ENCODE measurements at regions not wholly inside any gene's neighbourhood (a gene's known extent, or its start where the extent isn't known, plus 50 kb on each side); places are given as distances from the start of the nearest gene placed in this dataset.
"Not testable (repeated sequence)": the region's sequence is repeated elsewhere in the genome, so short reads cannot be mapped to it uniquely, and the experiment has no call there.

DNA sequence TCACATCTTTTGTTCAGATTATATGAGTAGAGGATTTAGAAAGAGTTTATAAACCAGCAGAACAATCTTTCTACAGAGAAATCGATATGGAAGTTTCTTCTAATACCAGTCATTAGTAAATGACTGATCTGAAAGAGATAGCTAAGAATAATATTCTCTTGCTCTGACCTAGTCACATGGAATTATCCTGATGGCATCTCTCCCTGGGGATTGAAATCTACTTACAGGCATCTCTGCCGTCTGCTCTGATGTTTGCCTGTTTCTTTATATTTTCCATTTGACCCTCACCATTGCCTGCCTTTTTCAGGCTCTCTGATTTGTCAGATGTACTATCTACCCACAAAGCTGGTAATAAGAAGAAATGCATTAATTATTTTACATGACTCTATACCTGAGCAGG is 1157.3 kb downstream of the PCDH7 start:
- DNase-seq: no peak

DNA sequence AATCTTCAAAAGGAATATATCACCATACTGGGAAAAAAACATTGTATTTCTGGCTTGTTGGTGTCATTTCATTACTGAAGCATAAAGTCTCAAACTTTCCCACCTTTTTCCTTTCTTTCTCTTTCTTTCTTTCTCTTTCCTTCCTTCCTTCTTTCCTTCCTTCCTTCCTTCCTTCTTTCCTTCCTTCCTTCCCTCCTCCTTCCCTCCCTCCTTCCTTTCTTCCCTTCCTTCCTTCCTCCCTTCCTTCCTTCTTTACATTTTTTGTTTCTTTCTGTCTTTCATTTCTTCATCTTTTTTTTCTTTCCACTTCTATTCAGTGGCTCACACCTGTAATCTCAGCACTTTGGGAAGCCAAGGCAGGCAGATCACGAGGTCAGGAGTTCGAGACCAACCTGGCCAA is 1160.7 kb downstream of the PCDH7 start:
- not testable (repeated sequence) for DNase-seq

DNA sequence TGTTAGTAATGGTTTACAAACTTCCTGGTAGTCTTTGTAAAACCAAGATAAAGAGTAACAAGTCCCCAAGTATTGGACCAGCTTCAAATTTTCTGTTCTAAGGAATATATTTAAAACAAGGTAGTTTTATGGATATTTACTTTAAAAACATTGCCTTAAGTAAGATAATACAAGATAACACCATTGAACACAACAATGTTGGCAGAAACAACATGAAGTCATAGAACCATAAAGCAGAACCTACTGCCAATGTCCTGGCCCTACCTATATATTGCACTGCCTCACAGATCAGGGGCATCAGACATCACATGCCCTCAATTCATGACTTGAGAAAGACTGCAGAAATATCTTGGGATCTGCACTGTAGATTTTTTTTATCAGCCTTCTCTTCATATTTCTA is 1176.2 kb downstream of the PCDH7 start:
- no peak for DNase-seq

DNA sequence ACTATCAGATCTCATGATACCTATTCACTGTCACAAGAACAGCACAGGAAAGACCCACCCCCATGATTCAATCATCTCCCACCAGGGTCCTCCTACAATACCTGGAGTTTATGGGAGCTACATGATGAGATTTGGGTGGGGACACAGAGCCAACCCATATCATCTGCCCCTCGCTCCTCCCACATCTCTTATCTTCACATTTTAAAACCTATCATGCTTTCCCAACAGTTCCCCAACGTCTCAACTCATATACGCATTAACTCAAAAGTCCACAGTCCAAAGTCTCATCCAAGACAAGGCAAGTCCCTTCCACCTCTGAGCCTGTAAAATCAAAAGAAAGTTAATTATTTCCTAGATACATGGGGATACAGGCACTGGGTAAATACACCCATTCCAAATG is 1185.2 kb downstream of the PCDH7 start:
- no peak for DNase-seq

DNA sequence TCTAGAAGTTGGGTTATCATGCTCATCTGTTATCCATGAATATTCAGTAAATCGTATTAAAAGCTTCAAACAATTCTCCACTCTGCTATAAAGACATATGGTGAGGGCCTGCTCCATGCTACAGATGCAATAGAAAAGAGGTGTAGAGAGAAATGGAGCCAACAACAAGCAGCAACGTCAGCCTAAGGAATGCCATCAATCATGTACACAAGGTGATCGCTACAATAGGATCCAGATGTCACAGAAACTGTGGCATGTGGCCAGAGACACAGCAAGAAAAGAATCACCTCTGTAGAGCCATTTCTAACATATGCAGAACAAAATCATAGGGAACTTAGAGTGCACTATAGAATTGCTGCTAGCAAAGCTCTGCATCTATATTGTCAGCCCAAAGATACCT is 1188.1 kb downstream of the PCDH7 start:
- DNase-seq: no peak

DNA sequence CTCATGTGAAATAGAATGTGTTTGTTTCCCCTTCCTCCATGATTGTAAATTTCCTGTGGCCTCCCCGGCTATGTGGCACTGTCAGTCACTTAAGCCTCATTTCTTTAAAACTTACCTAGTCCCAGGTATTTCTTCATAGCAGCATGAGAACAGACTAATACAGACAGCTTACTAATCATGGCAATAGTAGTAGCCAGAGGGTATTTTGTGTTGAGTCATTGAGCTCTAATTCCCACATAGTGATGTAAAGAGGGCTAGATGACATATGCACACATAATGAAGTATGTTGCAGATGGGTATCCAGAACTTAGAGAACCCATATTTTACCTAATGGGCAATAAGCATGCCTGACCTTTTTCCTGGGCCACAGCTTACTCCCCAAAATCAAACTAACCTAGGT is 1197.2 kb downstream of the PCDH7 start:
- no peak for DNase-seq

DNA sequence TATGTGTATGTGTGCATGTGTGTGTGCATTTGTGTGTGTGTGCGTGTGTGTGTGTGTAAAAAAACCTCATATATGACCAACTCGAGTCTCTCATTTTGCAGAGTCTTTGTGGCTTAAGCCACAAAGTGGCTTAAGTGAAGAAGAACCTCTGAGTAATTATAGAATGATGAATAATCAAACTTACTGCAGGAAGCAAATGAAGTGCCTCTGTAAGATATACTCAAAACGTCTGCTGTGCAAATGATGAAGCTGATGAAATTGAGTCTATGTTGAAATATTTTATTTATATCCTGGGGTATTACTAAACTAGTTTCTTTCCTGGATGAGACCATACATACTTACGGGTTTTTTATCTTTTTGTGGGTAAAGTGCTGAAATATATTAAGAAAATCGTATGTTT is 1198.7 kb downstream of the PCDH7 start:
- DNase-seq: no peak

DNA sequence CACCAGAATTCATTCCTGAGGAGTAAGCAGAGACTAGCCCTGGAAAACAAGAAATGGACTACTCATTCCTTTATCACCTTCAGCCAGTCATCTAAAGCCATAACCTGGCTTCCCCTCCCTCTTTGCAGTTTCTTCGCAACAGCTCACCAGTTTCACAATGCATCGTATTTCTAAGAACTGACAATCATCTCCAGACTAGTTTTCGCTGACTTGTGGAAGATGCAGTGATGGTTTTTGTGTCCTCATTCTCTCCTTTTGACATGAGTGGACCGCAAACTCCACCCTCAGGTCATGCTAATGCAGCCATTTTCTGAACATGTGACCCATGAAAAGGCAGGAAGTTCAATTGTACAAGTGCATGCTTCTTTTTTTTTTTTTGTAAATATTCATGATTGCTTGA is 1203.5 kb downstream of the PCDH7 start:
- no peak for DNase-seq

DNA sequence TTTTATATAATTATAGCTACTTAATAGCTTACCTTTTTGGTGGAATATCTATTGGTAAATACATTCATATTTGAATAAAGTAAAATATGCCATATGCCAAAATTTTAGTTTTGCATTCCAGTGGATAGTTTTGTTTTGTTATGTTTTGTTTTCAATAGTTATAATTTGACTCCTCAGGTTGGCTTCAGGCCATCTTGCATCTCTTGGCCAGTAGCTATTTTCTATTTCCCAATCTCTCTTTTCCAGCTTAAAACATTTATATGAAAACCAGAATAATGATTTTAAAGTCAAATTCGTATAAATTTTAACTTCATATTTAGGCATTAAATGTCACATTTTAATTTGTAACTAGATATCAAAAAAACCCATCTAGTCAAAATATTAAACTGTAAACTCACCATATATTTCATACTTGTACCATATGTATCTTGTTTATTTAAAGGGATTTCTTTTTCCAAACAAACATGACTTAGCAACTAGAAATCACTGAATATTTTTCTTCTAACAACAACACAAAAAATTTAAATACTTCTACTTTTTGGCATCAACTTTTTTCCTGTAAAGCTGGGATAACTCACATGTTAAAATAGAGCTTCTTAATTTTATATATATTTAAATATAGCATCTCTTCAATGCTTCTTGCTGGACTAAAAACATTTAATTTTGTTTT is 1209.6 kb downstream of the PCDH7 start:
- DNase-seq: no peak

DNA sequence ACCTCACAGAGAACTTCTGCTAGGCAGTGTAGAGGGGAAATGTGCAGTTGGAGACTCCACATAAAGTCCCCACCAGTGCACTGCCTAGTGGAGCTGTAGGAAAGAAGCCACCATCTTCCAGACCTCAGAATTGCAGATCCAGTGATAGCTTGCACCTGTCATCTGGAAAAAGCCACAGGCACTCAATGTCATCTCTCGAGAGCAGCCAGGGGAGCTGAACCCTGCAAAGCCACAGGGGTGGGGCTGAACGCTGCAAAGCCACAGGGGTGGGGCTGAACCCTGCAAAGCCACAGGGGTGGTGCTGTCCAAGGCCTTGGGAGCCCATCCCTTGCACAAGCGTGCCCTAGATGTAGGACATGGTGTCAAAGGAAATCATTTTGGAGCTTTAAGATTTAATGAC is 1226.3 kb downstream of the PCDH7 start:
- no peak for DNase-seq

DNA sequence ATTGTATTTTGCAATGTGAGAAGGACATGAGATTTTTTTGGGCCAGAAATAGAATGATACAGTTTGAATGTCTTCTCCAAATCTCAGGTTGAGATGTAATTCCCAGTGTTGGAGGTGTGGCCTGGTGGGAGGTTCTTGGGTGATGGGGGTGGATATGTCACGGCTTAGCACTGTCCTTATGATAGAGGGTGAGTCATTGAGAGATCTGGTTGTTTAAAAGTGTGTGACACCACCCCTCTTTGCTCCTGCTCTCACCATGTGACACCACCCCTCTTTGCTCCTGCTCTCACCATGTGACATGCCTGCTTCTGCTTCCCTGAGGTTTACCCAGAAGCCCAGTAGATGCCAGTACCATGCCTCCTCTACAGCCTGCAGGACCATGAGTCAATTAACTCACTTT is 1226.9 kb downstream of the PCDH7 start:
- no peak for DNase-seq

DNA sequence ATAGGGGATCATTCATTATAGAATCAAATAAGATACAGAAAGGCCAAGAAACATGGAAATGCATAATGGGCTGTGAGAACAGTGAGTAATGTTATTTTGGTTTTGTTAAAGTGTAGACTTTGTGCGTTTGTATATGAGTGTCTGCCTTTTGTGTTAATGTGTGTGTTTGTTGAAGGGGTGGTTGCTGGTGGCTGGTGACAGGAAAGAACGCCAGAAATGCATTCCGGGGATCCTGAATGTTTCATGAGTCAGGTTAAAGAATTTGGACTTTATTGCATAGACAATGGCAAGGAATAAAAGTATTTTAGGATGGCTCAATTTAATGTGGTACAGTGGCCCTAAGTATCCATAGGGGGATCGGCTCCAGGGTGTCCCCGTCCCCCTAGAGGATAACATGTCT is 1228.9 kb downstream of the PCDH7 start:
- no peak for DNase-seq

DNA sequence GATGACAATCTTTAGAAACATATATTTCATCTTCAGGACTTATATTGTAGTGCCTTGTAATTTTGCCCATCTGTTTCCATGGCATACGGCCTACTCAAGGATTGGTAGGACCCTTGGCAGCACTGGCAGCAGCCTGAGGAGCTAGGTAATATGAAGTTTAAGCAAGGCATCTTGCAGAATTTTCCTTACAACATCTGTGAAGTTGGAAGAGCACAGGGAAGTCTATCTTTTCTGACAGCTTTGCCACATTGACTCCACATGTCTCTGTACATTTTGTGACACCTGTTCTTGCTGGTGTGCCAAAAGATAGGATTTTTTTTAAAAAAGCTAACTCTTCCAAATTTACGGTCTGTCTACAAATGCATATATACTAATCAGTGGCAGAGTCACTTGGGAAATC is 1235.2 kb downstream of the PCDH7 start:
- DNase-seq: no peak

DNA sequence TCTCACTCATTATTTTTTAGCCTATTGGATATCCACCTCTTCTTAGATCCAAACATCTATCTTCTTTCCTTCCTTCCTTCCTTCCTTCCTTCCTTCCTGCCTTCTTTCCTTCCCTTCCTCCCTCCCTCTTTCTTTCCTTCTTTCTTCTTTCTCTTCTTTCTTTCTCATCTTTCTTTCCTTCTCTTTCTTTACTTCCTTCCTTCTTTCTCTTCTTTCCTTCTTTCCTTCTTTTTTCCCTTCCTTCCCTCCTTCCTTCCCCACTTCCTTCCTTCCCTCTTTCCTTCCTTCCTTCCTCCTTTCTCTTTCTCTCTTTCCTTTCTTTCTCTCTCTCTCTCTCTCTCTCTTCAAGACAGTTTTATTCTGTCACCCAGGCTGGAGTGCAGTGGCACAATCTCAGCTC is 1239.8 kb downstream of the PCDH7 start:
- DNase-seq: no peak

DNA sequence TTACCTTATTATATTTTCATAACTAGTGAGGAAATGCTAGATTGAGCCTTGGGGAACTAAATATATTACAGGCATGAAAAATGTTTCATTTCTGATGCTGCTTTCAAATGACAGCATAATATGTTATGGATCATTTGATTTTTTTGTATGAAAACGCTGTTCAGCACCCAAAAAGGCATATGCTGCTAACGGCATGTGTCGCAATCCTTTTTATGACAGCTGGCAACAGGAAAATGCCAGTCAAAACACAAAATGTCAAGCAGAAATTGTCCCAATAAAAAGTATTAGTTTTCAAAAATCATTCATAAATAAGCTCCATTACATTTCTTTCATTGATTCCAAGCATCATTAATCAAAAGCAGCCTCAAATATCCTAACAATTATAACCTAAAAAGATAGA is 1244.5 kb downstream of the PCDH7 start:
- DNase-seq: no peak

DNA sequence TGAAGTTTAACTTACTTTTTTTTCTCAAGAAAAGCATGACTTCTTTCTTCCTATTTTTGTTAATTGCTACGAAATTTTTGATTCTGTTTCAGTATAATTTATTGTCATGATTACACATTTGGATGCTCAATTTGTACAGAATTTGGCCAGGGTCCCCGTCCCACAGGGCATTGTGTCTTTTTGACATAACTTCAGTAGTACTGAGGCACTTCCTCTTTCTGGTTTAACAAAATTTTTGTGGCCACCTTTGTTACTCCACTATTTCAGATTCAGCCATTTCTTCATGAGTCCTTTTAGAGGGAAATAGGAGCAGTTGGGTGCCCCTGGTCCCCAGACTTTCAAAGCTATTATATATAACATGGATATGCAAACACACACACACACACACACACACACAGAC is 1248.7 kb downstream of the PCDH7 start:
- no peak for DNase-seq

DNA sequence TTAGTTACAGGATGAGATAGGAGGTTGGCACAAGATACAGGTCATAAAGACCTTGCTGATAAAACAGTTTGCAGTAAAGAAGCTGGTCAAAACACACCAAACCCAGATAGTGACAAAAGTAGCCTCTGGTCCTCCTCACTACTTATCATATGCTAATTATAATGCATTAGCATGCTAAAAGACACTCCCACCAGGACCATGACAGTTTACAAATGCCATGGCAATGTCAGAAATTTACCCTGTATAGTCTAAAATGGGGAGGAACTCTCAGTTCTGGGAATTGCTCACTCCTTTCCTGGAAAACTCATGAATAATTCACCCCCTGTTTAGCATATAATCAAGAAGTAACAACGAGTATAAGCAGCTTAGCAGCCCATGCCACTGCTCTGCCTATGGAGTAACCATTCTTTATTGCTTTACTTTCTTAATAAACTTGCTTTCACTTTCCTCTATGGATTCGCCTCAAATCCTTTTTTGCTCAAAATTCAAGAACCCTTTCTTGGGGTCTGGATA is 1254.4 kb downstream of the PCDH7 start:
- DNase-seq: no peak

DNA sequence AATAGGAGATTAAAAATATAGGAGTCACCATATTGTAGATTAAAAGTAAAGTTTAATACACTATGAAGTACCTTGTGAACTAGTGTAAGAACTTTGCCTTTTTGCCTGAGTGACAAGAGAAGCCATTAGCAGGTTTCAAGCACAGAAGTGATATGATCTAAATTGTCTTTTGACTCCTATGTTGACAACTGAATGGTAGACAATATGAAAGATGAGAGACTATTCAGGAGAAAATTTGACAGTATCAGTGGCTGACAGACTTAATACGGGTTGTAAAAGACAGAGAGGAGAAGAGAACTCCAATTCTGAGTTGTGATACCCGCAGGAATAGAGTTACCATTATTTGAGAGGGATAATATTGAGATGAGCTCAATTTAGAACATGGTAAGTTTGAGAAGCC is 1259.8 kb downstream of the PCDH7 start:
- DNase-seq: no peak

DNA sequence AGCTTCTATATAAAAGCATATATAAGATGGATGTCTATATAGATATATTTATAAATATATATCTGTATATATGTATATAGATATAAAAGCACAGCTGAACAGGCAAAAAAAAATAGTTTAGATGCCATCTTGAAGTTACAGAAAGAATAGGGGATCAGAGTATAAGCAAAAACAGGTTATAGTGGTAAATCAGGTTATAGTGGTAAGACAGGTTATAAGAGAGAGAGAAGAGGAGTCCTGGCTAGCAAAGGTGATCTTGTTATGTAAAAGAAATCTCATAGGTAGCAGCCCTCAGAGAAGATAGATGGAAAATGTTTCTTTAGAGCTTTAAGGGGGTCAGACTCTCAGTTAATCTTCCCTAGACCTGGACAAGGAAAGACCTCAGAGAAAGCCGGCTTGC is 1263.1 kb downstream of the PCDH7 start:
- no peak for DNase-seq

DNA sequence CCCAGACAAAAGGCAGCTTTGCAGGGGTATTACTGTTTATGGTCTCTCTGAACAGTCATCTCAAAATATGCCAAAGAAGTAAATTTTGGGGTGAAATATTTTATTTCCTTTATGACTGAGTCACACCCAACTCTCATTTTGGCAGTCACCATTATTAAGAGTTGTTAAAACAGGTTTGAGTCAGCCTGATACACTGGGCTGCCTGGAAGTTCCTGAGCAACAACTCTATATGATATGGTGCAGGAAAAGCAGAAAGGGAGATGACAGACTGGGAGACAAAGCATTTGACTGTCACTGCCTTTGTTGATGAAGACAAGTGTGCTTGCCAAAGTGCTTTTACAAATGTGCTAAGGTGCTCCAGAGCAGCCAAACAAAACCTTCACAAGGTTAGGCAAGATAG is 1263.5 kb downstream of the PCDH7 start:
- DNase-seq: no peak

DNA sequence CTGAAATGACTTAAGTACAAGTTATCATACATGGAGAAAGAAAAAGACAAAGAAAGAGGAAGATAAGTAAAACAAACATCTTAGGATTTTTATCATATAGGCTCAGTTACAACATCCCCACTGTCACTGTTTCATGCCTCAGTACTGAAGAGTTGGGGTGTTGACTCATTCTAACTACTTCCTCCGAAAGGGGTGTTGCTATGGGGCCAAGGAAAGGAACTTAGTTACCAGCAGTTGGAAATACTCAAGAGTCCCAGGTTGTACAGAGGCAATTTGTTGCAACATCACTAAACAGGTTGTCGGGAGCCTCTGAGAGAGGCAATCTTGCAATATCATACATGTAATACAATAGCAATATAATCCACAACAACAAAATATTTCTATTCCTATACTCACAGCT is 1264.7 kb downstream of the PCDH7 start:
- no peak for DNase-seq

DNA sequence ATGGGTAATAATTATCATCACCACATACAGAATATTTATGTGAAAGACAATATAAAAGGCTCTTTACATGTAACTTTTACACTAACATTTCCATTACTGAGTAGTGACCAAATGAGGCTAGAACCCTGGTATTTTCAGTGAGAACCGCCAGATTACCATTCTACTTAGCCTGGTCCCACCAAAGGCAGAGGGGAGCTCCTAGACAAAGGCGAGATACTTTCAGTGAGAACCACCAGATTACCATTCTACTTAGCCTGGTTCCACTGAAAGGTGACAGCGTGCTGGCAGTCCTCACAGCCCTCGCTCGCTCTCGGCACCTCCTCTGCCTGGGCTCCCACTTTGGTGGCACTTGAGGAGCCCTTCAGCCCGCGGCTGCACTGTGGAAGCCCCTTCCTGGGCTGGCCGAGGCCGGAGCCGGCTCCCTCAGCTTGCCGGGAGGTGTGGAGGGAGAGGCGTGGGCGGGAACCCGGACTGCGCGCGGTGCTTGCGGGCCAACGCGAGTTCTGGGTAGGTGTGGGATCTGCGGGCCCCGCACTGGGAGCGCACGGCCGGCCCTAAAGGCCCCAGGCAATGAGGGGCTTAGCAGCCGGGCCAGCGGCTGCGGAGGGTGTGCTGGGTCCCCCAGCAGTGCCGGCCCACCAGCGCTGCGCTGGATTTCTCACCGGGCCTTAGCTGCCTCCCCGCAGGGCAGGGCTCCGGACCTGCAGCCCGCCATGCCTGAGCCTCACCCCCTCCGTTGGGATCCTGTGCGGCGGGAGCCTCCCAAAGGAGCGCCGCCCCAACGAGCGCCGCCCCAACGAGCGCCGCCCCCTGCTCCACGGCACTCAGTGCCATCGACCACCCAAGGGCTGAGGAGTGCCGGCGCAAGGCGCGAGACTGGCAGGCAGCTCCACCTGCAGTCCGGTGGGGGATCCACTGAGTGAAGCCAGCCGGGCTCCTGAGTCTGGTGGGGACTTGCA is 1276.1 kb downstream of the PCDH7 start:
- no peak for DNase-seq

DNA sequence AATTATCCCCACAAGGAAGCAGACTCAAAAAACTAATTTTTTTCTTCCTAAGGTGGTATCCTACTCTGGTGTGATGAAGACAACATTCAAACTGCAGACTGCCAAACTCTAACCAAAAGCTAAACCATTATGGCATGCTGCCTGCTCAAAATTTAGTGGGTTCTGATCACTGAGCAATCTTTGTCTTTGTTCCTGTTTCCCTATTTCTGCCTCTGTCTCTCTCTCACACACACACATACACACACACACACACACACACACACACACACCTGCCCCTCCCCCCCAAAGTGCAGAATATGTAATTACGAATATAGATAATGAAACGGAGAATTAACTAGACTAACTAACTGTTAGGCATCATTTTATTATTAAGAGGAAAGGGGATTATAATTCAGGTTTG is 1278.6 kb downstream of the PCDH7 start:
- DNase-seq: no peak

DNA sequence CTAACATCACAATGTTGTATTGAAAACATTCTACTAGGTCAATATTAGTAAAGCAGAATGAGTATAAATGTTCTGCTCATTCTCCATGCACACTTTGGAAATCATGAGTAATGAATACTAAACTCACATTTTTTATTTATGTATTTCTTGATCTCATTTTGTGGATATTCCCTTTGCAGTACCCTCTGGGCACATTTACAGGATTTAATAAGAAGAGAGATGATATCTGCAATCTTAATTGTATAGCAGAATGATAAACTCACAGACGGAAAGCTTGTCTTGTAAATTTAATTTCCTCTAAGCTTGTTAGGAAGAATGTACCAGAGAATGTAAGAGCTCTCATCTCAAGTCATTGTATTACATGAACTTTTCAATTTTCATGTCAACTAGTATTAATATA is 1279.7 kb downstream of the PCDH7 start:
- DNase-seq: no peak

Measured in NCI-H2171 treated with DMSO at 0.1 percent for 48 hours (cell line).